Transverse colon (tissue), 4 donors: ENCODE measurements at regions not wholly inside any gene's neighbourhood (a gene's known extent, or its start where the extent isn't known, plus 50 kb on each side); places are given as distances from the start of the nearest gene placed in this dataset.

Source experiments
- DNase-seq: peaks from one replicate; pipeline ENCODE4 v3.0.0-alpha.2; 2019
- H3K27ac ChIP-seq, 4 donors: fragments of 200-600 bp; sonication (generic); 2 replicates each; pipeline ENCODE4 v1.5.1; 2016 to 2018; ENCODE audit warnings: inconsistent platforms in 4 of 4
- H3K27me3 ChIP-seq: fragments of 200-600 bp; sonication (generic); 2 replicates; pipeline ENCODE4 v1.5.1; 2017; ENCODE audit warnings: inconsistent platforms
- H3K36me3 ChIP-seq, 4 donors: fragments of 200-600 bp; sonication (generic); 2 replicates each; pipeline ENCODE4 v1.5.1; 2017 to 2019; ENCODE audit warnings: inconsistent platforms in 4 of 4
- H3K4me1 ChIP-seq, 4 donors: fragments of 200-600 bp; sonication (generic); 2 replicates each; pipeline ENCODE4 v1.5.1; 2017 to 2020; ENCODE audit warnings: inconsistent platforms in 4 of 4
- H3K4me3 ChIP-seq, 4 donors: fragments of 200-600 bp; sonication (generic); 1 replicate in 1 of 4; 2 replicates in 3 of 4; pipeline versions ENCODE4 v1.5.1 to v1.6.1; 2017 to 2019; ENCODE audit warnings: inconsistent platforms in 4 of 4
- H3K9me3 ChIP-seq, 2 donors: fragments of 200-600 bp; sonication (generic); 2 replicates each; pipeline ENCODE4 v1.5.1; 2017 to 2019; ENCODE audit warnings: inconsistent platforms in 2 of 2
- CTCF ChIP-seq, 5 experiments: fragments of 200-600 bp in 3 of 5; fragments of 450-650 bp in 2 of 5; sonication (generic) in 3 of 5; IDR thresholded peaks; 1 replicate in 2 of 5; 2 replicates in 3 of 5; pipeline ENCODE4 v1.5.1; 2016 to 2017; ENCODE audit warnings: antibody characterized with exemption in 5 of 5, inconsistent platforms in 3 of 5, mild to moderate bottlenecking in 2 of 5, moderate library complexity in 1 of 5
- EP300 ChIP-seq: sonication (generic); formaldehyde crosslinking; IDR thresholded peaks from one replicate; pipeline ENCODE4 v1.6.1; 2017; ENCODE audit warnings: antibody characterized with exemption, low read depth
- POLR2A ChIP-seq: fragments of 450-650 bp; IDR thresholded peaks from one replicate; pipeline ENCODE4 v1.6.1; 2016; ENCODE audit warnings: antibody characterized with exemption, mild to moderate bottlenecking, moderate library complexity
- POLR2AphosphoS5 ChIP-seq, 3 donors: sonication (generic); formaldehyde crosslinking; IDR thresholded peaks; one replicate each; pipeline ENCODE4 v1.6.1; 2016; ENCODE audit warnings: antibody characterized with exemption in 3 of 3
- WGBS, 2 donors: methylation state at CpG; one replicate each; pipeline ENCODE4 v1.1.5; 2018; ENCODE audit warnings: low coverage in 1 of 2; 5-methylcytosine and 5-hydroxymethylcytosine counted together
- in situ Hi-C, 4 donors: fragments of 200-750 bp; cut with MboI; loops; one replicate each; pipeline versions ENCODE4 v1.15.0 to v1.15.1; 2017; ENCODE audit warnings: low sequenced_read_pairs in 3 of 4, low pct_ligation_motif_present in 1 of 4, low pct_unique_long_range_greater_than_20kb in 1 of 4
- intact Hi-C: fragments of 100-400 bp; cut with DNase I; formaldehyde crosslinking; loops from one replicate; pipeline ENCODE4 v1.15.1; 2023; ENCODE audit warnings: low total_unique reads

DNA sequence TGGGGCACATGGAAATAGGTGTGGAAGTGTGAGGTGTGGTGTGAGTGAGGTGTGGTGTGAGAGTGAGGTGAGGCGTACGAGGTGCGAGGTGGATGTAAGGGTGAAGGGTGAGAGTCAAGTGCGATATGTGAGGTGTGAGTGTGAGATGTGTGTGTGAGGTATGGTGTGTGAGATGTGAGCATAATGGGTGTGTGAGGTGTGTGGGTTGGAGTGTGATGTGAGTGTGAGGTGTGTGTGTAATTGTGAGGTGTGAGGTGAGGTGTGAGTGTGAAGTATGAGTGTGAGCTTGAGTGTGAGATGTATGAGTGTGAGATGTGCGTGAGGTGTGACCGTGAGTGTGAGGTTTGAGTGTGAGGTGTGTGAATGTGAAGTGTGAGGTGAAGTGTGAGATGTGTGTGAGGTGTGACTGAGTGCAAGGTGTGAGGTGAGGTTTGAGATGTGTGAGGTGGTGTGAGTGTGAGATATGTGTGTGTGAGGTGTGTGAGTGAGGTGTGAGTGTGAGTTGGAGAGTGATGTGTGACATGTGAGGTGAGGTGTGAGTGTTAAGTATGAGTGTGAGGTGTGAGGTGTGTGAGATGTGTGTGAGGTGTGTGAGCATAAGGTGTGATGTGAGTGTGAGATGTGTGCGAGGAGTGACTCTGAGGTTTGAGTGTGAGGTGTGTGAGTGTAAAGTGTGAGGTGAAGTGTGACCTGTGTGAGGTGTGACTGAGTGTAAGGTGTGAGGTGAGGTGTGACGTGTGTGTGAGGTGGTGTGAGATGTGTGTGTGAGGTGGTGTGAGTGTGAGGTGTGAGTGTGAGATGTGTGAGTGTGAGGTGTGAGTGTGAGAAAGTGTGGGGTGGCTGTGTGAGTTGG lies 354.0 kb downstream of the FOXL1 start:
- no peak for TF ChIP-seq CTCF (IDR thresholded peaks at IDR 0.05)
- TF ChIP-seq POLR2A = no peak
- TF ChIP-seq EP300 = no peak
- no peak for TF ChIP-seq POLR2AphosphoS5 (IDR thresholded peaks at IDR 0.05)
- Histone ChIP-seq H3K27ac (no peak overlapping the region), H3K36me3 (no peaks in the 10 kb centered on the region), H3K27me3 (peaks cover 34% of the 10 kb centered on the region), H3K9me3 (no peaks in the 10 kb centered on the region), H3K4me3 (no peak overlapping the region), H3K4me1 (peaks cover 0 to 3% (median 1%) of the 10 kb centered on the region in 4 donors)
- no peak for DNase-seq
- in situ Hi-C loops (no loop called here), intact Hi-C loops (no loop called here)
- WGBS, 2 donors = 83 to 91% methylated on average over 8 of the region's 8 CpGs

- in situ Hi-C loops (no loop called here), intact Hi-C loops (no loop called here)
- TF ChIP-seq CTCF (IDR thresholded peaks at IDR 0.05) (no peak), POLR2AphosphoS5 (IDR thresholded peaks at IDR 0.05) (no peak)
- H3K27me3 ChIP-seq = peaks cover 24% of the 10 kb centered on the region
- H3K9me3 ChIP-seq = no peaks in the 10 kb centered on the region
- no peaks in the 10 kb centered on the region for H3K36me3 ChIP-seq
- H3K27ac ChIP-seq = no peak overlapping the region
- 70 to 90% methylated on average over 4 to 26 of the region's 27 CpGs for WGBS, 2 donors
- peaks cover 0 to 3% (median 1%) of the 10 kb centered on the region in 4 donors for H3K4me1 ChIP-seq
- H3K4me3 ChIP-seq = no peak overlapping the region
- no peak for DNase-seq
Observed at GRCh38 chr16:86934581-86935375, 356.4 kb downstream of the FOXL1 start.

DNA sequence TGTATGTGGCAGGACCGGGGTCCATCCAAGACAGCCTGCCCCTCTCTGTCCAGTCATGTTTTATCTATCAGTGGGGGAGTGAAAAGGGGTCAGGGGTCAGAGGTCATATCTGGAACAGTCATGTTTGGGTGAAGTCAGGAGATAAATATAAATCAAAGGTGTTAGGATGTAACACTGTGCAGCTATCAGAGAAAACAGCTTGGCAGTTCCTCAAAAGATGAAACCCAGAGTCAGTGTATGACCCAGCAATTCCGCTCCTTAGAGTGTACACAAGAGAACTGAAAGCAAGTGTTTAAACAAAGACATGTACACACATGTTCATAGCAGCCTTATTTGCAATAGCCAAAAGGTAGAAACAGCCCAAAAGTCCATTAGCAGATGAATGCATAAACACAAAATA lies 361.3 kb downstream of the FOXL1 start:
- 58 to 84% methylated on average over 2 of the region's 2 CpGs for WGBS, 2 donors
- intact Hi-C loops (no loop called here), in situ Hi-C loops (no loop called here)
- no peaks in the 10 kb centered on the region for H3K9me3 ChIP-seq
- peaks cover 17% of the 10 kb centered on the region for H3K27me3 ChIP-seq
- no peak for DNase-seq
- no peaks in the 10 kb centered on the region for H3K4me1 ChIP-seq
- TF ChIP-seq EP300 (no peak), POLR2A (no peak), CTCF (IDR thresholded peaks at IDR 0.05) (no peak), POLR2AphosphoS5 (IDR thresholded peaks at IDR 0.05) (no peak)
- no peak overlapping the region for H3K27ac ChIP-seq
- no peaks in the 10 kb centered on the region for H3K36me3 ChIP-seq
- no peak overlapping the region for H3K4me3 ChIP-seq

DNA sequence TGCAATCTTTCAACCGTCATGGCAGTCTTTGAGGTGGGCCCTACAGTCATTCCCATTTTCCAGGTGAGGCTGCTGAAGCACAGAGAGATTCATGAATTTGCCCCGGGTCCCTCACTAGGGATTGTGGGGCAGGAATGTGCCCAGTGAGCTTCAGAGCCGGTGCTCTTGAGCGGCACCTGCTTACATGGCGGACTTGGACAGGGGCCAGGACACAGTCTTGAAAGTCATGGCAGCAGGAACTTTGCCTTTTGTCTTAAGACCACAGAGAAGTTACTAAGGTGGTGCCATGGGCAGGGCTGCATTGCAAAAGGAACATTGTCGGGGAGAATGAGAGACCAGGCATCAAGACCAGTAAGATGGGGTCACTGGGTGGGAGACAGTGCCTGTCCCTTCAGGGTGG lies 363.4 kb downstream of the FOXL1 start:
- 79% methylated on average over 6 of the region's 6 CpGs; no CpG with 5 or more reads in 1 of the 2 donors for WGBS, 2 donors
- peaks cover 6% of the 10 kb centered on the region for H3K27me3 ChIP-seq
- in situ Hi-C loops = no loop called here
- TF ChIP-seq EP300 (no peak), POLR2A (no peak), CTCF (IDR thresholded peaks at IDR 0.05) (no peak), POLR2AphosphoS5 (IDR thresholded peaks at IDR 0.05) (no peak)
- no peaks in the 10 kb centered on the region for H3K36me3 ChIP-seq
- no peak overlapping the region for H3K4me3 ChIP-seq
- no peak for DNase-seq
- no peaks in the 10 kb centered on the region for H3K9me3 ChIP-seq
- no peaks in the 10 kb centered on the region for H3K4me1 ChIP-seq
- intact Hi-C loops = no loop called here
- no peak overlapping the region for H3K27ac ChIP-seq
